NCI-H2227 treated with DMSO at 0.1 percent for 48 hours (cell line): ENCODE measurements at regions not wholly inside any gene's neighbourhood (a gene's known extent, or its start where the extent isn't known, plus 50 kb on each side); places are given as distances from the start of the nearest gene placed in this dataset.

Experiments
- DNase-seq: peaks from one replicate; lab custom pipeline; 2025; lab: John Stamatoyannopoulos, UW

GRCh38 chr2:64317707-64318475 is 136.1 kb upstream of the LGALSL start:
- DNase-seq: no peak

GRCh38 chr2:64318476-64318748 is 135.6 kb upstream of the LGALSL start:
- DNase-seq: no peak

GRCh38 chr2:64319896-64320295 is 134.1 kb upstream of the LGALSL start:
- no peak for DNase-seq

- DNase-seq: no peak
Measured at GRCh38 chr2:64322433-64322832, 131.5 kb upstream of the LGALSL start.

- no peak for DNase-seq
Measured at GRCh38 chr2:64323197-64323596, 130.8 kb upstream of the LGALSL start.

GRCh38 chr2:64324746-64325410 is 129.1 kb upstream of the LGALSL start:
- no peak for DNase-seq

GRCh38 chr2:64325477-64325851 is 128.5 kb upstream of the LGALSL start:
- DNase-seq: no peak

GRCh38 chr2:64325852-64326577 is 127.9 kb upstream of the LGALSL start:
- DNase-seq: no peak

- no peak for DNase-seq
Measured at GRCh38 chr2:64326578-64327050, 127.3 kb upstream of the LGALSL start.

GRCh38 chr2:64327129-64327509 is 126.8 kb upstream of the LGALSL start:
- DNase-seq: no peak

GRCh38 chr2:64327510-64328414 is 126.2 kb upstream of the LGALSL start:
- DNase-seq: peak; percentile 22

GRCh38 chr2:64328415-64328722 is 125.6 kb upstream of the LGALSL start:
- DNase-seq: no peak

GRCh38 chr2:64328756-64329155 is 125.2 kb upstream of the LGALSL start:
- DNase-seq: no peak

- no peak for DNase-seq
Measured at GRCh38 chr2:64329848-64330247, 124.1 kb upstream of the LGALSL start.

- peak; percentile 88 for DNase-seq
Measured at GRCh38 chr2:64330281-64331113, 123.5 kb upstream of the LGALSL start.

- no peak for DNase-seq
Measured at GRCh38 chr2:64331114-64331645, 122.8 kb upstream of the LGALSL start.

- DNase-seq: no peak
Measured at GRCh38 chr2:64331849-64332699, 121.9 kb upstream of the LGALSL start.

- no peak for DNase-seq
Measured at GRCh38 chr2:64336171-64336570, 117.8 kb upstream of the LGALSL start.

- DNase-seq: no peak
Measured at GRCh38 chr2:64337314-64337713, 116.6 kb upstream of the LGALSL start.

- DNase-seq: no peak
Measured at GRCh38 chr2:64338108-64338507, 115.9 kb upstream of the LGALSL start.
